ENCODE measurements at regions not wholly inside any gene's neighbourhood (a gene's known extent, or its start where the extent isn't known, plus 50 kb on each side); places are given as distances from the start of the nearest gene placed in this dataset.

DNA sequence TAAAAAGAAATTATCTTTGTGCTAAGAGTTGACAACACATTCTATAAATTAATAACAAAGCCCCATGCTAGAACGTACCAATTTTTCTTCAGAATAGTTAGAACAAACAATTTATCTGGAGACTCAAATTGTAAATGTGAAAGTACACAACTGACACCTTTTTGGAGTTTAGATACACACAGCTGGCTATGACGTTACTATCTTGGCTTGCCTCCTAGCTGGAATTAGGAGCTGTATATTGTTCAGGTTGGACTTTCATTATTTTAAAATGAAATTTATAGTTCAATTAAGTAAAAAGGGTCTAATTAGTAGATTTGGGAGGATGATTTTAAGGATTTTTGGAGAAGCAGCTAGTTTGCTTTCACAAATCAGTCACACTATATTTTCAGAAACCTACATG is 393.9 kb upstream of the RIOK2 start:
- TF ChIP-seq GATA2 (IDR thresholded peaks at IDR 0.05; ENCODE audit: low read depth, low read length) (no peak), GATA3 (IDR thresholded peaks at IDR 0.05; ENCODE audit: low read depth, low read length) (no peak)

Measured in SH-SY5Y (cell line).